ENCODE measurements at regions not wholly inside any gene's neighbourhood (a gene's known extent, or its start where the extent isn't known, plus 50 kb on each side); places are given as distances from the start of the nearest gene placed in this dataset.

DNA sequence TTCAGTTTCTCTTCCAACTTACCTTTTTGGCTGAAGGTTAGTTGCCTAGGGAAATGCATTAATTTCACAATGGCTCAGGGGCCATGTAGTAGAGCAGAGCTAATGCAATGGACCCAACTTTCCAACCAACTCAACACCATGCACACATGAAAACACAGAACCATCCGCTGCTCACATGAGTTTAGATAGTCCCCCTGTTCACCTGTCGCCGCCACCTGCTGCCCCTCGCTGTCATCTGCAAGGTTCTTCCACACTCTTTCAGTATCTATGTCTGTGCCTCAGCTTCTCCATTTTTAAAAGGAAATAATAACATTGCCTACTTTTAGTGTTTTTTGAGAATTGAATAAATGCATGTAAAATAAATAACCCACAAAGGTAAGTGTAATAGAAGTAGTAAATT lies 585.6 kb downstream of the ETNK1 start:
- Histone ChIP-seq H2AFZ (no peak overlapping the region), H3K27me3 (replicated peaks; ENCODE audit: insufficient read depth) (no peaks in the 10 kb centered on the region), H3K27ac (no peak overlapping the region), H3K9ac (no peak overlapping the region), H3K4me2 (ENCODE audit: unreplicated experiment) (no peak overlapping the region), H3K4me3 (no peak overlapping the region), H3K79me2 (ENCODE audit: insufficient read depth) (no peaks in the 10 kb centered on the region), H4K20me1 (ENCODE audit: insufficient read depth) (no peaks in the 10 kb centered on the region), H3K9me2 (ENCODE audit: insufficient read depth) (no peaks in the 10 kb centered on the region), H3K36me3 (ENCODE audit: low read depth) (no peaks in the 10 kb centered on the region), H3F3A (ENCODE audit: insufficient read depth) (no peaks in the 10 kb centered on the region), H3K4me1 (ENCODE audit: insufficient read depth) (no peaks in the 10 kb centered on the region), H3K9me3 (ENCODE audit: low read depth) (no peaks in the 10 kb centered on the region)
- in situ Hi-C loops (cut with MboI): no loop called here
- WGBS, 2 experiments (ENCODE audit: low coverage in 1 of 2, low lambda C conversion rate in 2 of 2, missing lambda C conversion rate in 2 of 2): 72 to 74% methylated on average over 4 of the region's 4 CpGs
- no peak for TF ChIP-seq EZH2 (IDR thresholded peaks at IDR 0.05; ENCODE audit: insufficient read depth, poor library complexity, severe bottlenecking)
- no peak for TF ChIP-seq EZH2phosphoT487 (IDR thresholded peaks at IDR 0.05; ENCODE audit: insufficient read depth, low read depth)
- no peak for DNase-seq

DNA sequence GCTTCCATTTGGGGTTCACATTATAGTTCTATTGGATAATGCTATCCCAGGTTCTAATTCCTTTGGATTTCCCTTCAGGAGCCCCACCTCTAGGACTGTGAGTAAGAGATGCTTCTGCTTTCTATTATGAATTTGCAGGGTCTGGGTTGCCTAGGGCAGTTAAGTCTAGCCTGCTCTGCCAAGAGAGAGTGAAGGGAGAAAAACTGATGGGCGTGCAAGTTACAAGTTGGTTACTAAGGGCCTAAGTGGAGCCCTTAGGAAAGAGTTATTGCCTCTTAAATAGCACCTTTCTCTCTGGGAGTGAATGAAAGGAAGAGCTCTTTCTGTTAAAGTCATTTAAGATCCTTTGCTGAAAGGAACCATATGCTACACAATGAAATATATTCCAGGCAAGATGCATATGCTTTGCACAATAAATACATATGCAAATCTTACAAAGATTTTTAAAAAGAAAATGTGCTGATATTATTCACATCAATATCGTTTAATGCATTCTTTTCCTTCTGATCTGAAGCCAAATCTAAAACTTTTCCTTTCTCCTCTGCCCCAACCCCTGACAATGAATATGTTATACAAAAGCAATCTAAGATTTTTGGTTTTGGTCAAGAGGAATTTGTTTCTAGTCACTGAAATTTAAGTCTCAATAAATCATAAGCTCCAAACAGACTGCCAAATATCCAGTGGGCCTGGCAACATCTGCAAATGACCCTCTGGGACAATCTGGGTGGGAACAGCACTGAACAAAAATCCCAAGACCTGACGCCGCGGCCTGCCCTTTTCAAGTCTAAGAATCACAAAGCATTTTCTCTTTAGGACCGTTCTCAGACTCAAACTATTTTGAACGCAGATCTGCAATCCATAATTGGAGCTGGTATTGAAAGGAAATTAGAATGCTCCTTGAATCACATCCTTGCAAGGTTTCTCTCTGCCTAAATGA lies 586.7 kb downstream of the ETNK1 start:
- no peak for DNase-seq
- 14 to 15% methylated on average over 7 of the region's 7 CpGs for WGBS, 2 experiments (ENCODE audit: low coverage in 1 of 2, low lambda C conversion rate in 2 of 2, missing lambda C conversion rate in 2 of 2)
- Histone ChIP-seq H2AFZ (no peak overlapping the region), H3K79me2 (ENCODE audit: insufficient read depth) (no peaks in the 10 kb centered on the region), H3K4me3 (no peak overlapping the region), H3K9me2 (ENCODE audit: insufficient read depth) (no peaks in the 10 kb centered on the region), H3K4me2 (ENCODE audit: unreplicated experiment) (no peak overlapping the region), H3F3A (ENCODE audit: insufficient read depth) (no peaks in the 10 kb centered on the region), H3K9me3 (ENCODE audit: low read depth) (no peaks in the 10 kb centered on the region), H3K27me3 (replicated peaks; ENCODE audit: insufficient read depth) (no peaks in the 10 kb centered on the region), H3K27ac (no peak overlapping the region), H3K4me1 (ENCODE audit: insufficient read depth) (no peaks in the 10 kb centered on the region), H4K20me1 (ENCODE audit: insufficient read depth) (no peaks in the 10 kb centered on the region), H3K36me3 (ENCODE audit: low read depth) (no peaks in the 10 kb centered on the region), H3K9ac (no peak overlapping the region)
- in situ Hi-C loops (cut with MboI): no loop called here
- TF ChIP-seq EZH2 (IDR thresholded peaks at IDR 0.05; ENCODE audit: insufficient read depth, poor library complexity, severe bottlenecking) (no peak), EZH2phosphoT487 (IDR thresholded peaks at IDR 0.05; ENCODE audit: insufficient read depth, low read depth) (no peak)

GRCh38 chr12:23217158-23217557 lies 592.2 kb downstream of the ETNK1 start:
- no peaks in the 10 kb centered on the region for H3K27me3 ChIP-seq (replicated peaks; ENCODE audit: insufficient read depth)
- no peaks in the 10 kb centered on the region for H3F3A ChIP-seq (ENCODE audit: insufficient read depth)
- no peaks in the 10 kb centered on the region for H3K4me1 ChIP-seq (ENCODE audit: insufficient read depth)
- H3K4me3 ChIP-seq: no peak overlapping the region
- in situ Hi-C loops (cut with MboI): no loop called here
- no peak overlapping the region for H2AFZ ChIP-seq
- no peaks in the 10 kb centered on the region for H3K36me3 ChIP-seq (ENCODE audit: low read depth)
- no peak for DNase-seq
- no peaks in the 10 kb centered on the region for H3K9me3 ChIP-seq (ENCODE audit: low read depth)
- H3K9ac ChIP-seq: no peak overlapping the region
- no peaks in the 10 kb centered on the region for H3K9me2 ChIP-seq (ENCODE audit: insufficient read depth)
- no peaks in the 10 kb centered on the region for H4K20me1 ChIP-seq (ENCODE audit: insufficient read depth)
- no peak for TF ChIP-seq EZH2 (IDR thresholded peaks at IDR 0.05; ENCODE audit: insufficient read depth, poor library complexity, severe bottlenecking)
- no peak for TF ChIP-seq EZH2phosphoT487 (IDR thresholded peaks at IDR 0.05; ENCODE audit: insufficient read depth, low read depth)
- no peak overlapping the region for H3K27ac ChIP-seq
- H3K79me2 ChIP-seq (ENCODE audit: insufficient read depth): no peaks in the 10 kb centered on the region
- H3K4me2 ChIP-seq (ENCODE audit: unreplicated experiment): no peak overlapping the region

GRCh38 chr12:23217667-23218066 lies 592.7 kb downstream of the ETNK1 start:
- WGBS, 2 experiments (ENCODE audit: low coverage in 1 of 2, low lambda C conversion rate in 2 of 2, missing lambda C conversion rate in 2 of 2): 34% methylated on average over 2 of the region's 2 CpGs
- in situ Hi-C loops (cut with MboI): no loop called here
- no peaks in the 10 kb centered on the region for H3K4me1 ChIP-seq (ENCODE audit: insufficient read depth)

More at GRCh38 chr12:23217667-23218066, 592.7 kb downstream of the ETNK1 start:
- no peak overlapping the region for H3K9ac ChIP-seq
- H3K4me2 ChIP-seq (ENCODE audit: unreplicated experiment): no peak overlapping the region
- H3F3A ChIP-seq (ENCODE audit: insufficient read depth): no peaks in the 10 kb centered on the region
- no peaks in the 10 kb centered on the region for H3K27me3 ChIP-seq (replicated peaks; ENCODE audit: insufficient read depth)
- no peak overlapping the region for H3K27ac ChIP-seq
- TF ChIP-seq EZH2phosphoT487 (IDR thresholded peaks at IDR 0.05; ENCODE audit: insufficient read depth, low read depth) (no peak), EZH2 (IDR thresholded peaks at IDR 0.05; ENCODE audit: insufficient read depth, poor library complexity, severe bottlenecking) (no peak)
- H3K36me3 ChIP-seq (ENCODE audit: low read depth): no peaks in the 10 kb centered on the region
- no peak for DNase-seq
- no peak overlapping the region for H2AFZ ChIP-seq
- no peak overlapping the region for H3K4me3 ChIP-seq
- H4K20me1 ChIP-seq (ENCODE audit: insufficient read depth): no peaks in the 10 kb centered on the region
- no peaks in the 10 kb centered on the region for H3K9me2 ChIP-seq (ENCODE audit: insufficient read depth)
- H3K9me3 ChIP-seq (ENCODE audit: low read depth): no peaks in the 10 kb centered on the region
- H3K79me2 ChIP-seq (ENCODE audit: insufficient read depth): no peaks in the 10 kb centered on the region

All from GM23248 (cell line).